GM23248 (cell line): ENCODE measurements at regions not wholly inside any gene's neighbourhood (a gene's known extent, or its start where the extent isn't known, plus 50 kb on each side); places are given as distances from the start of the nearest gene placed in this dataset.
"Not testable (repeated sequence)": the region's sequence is repeated elsewhere in the genome, so short reads cannot be mapped to it uniquely, and the experiment has no call there.

Experiments used
- DNase-seq: peaks from one replicate; pipeline ENCODE4 v3.0.0-alpha.2; 2015
- H2AFZ ChIP-seq: fragments of 200-600 bp; sonication (generic); 2 replicates; pipeline ENCODE4 v1.6.1; 2016; ENCODE audit warnings: antibody characterized with exemption
- H3F3A ChIP-seq: fragments of 200-600 bp; sonication (generic); 2 replicates; pipeline ENCODE4 v1.6.1; 2016; ENCODE audit warnings: mild to moderate bottlenecking, antibody characterized with exemption, mixed run types; ENCODE audit not compliant: insufficient read depth
- H3K27ac ChIP-seq: fragments of 200-600 bp; sonication (generic); 2 replicates; pipeline ENCODE4 v1.5.1; 2016; ENCODE audit warnings: mild to moderate bottlenecking
- H3K27me3 ChIP-seq: fragments of 200-600 bp; sonication (generic); replicated peaks from 2 replicates; pipeline ENCODE4 v1.6.1; 2016; ENCODE audit warnings: mild to moderate bottlenecking; ENCODE audit not compliant: insufficient read depth
- H3K36me3 ChIP-seq: fragments of 200-600 bp; sonication (generic); 2 replicates; pipeline ENCODE4 v1.6.1; 2016; ENCODE audit warnings: low read depth, mild to moderate bottlenecking
- H3K4me1 ChIP-seq: fragments of 200-600 bp; sonication (generic); 2 replicates; pipeline ENCODE4 v1.6.1; 2016; ENCODE audit warnings: mild to moderate bottlenecking; ENCODE audit not compliant: insufficient read depth
- H3K4me2 ChIP-seq: fragments of 200-600 bp; sonication (generic); one replicate; pipeline ENCODE4 v1.6.1; 2016; ENCODE audit warnings: mild to moderate bottlenecking; ENCODE audit not compliant: unreplicated experiment
- H3K4me3 ChIP-seq: fragments of 200-600 bp; sonication (generic); 2 replicates; pipeline ENCODE4 v1.5.1; 2016; ENCODE audit warnings: mild to moderate bottlenecking
- H3K79me2 ChIP-seq: fragments of 200-600 bp; sonication (generic); 2 replicates; pipeline ENCODE4 v1.6.1; 2016; ENCODE audit warnings: mild to moderate bottlenecking; ENCODE audit not compliant: insufficient read depth
- H3K9ac ChIP-seq: fragments of 200-600 bp; sonication (generic); 2 replicates; pipeline ENCODE4 v1.6.1; 2016; ENCODE audit warnings: mild to moderate bottlenecking
- H3K9me2 ChIP-seq: fragments of 200-600 bp; sonication (generic); 2 replicates; pipeline ENCODE4 v1.6.1; 2016; ENCODE audit warnings: mixed run types, mild to moderate bottlenecking, moderate library complexity; ENCODE audit not compliant: insufficient read depth
- H3K9me3 ChIP-seq: fragments of 200-600 bp; sonication (generic); one replicate; pipeline ENCODE4 v1.6.1; 2017; ENCODE audit warnings: low read depth
- H4K20me1 ChIP-seq: fragments of 200-600 bp; sonication (generic); 2 replicates; pipeline ENCODE4 v1.6.0; 2016; ENCODE audit not compliant: insufficient read depth
- EZH2 ChIP-seq: fragments of 200-600 bp; sonication (generic); IDR thresholded peaks from 2 replicates; pipeline ENCODE4 v1.6.1; 2018; ENCODE audit warnings: antibody characterized with exemption, mild to moderate bottlenecking; ENCODE audit not compliant: insufficient read depth, poor library complexity, severe bottlenecking
- EZH2phosphoT487 ChIP-seq: fragments of 200-600 bp; sonication (generic); IDR thresholded peaks from 2 replicates; pipeline ENCODE4 v1.6.1; 2018; ENCODE audit warnings: antibody characterized with exemption, moderate library complexity, mild to moderate bottlenecking, low read depth; ENCODE audit not compliant: insufficient read depth
- WGBS, 2 experiments: methylation state at CpG; one replicate each; pipeline ENCODE4 v1.1.6; 2015 to 2017; ENCODE audit warnings: low lambda C conversion rate in 2 of 2, low coverage in 1 of 2; ENCODE audit errors: missing lambda C conversion rate in 2 of 2; 5-methylcytosine and 5-hydroxymethylcytosine counted together
- in situ Hi-C: fragments of 300-500 bp; cut with MboI; formaldehyde crosslinking; loops from 2 replicates; pipeline ENCODE4 v1.15.0; 2020

- Histone ChIP-seq H3K4me1 (no peaks in the 10 kb centered on the region), H3K79me2 (no peaks in the 10 kb centered on the region), H3K36me3 (no peaks in the 10 kb centered on the region), H3K27ac (no peak overlapping the region), H3F3A (no peaks in the 10 kb centered on the region), H3K9me3 (peaks cover 3% of the 10 kb centered on the region), H3K9me2 (no peaks in the 10 kb centered on the region), H3K9ac (no peak overlapping the region), H3K27me3 (no peaks in the 10 kb centered on the region), H2AFZ (no peak overlapping the region), H3K4me2 (no peak overlapping the region), H3K4me3 (no peak overlapping the region), H4K20me1 (no peaks in the 10 kb centered on the region)
- in situ Hi-C loops: no loop called here
- WGBS, 2 experiments: 0% methylated on average over 1 of the region's 1 CpG
- TF ChIP-seq EZH2phosphoT487 (no peak), EZH2 (no peak)
- DNase-seq: no peak
Measured at GRCh38 chr5:91787718-91788117, 404.6 kb upstream of the ARRDC3 start.

- no peaks in the 10 kb centered on the region for H3F3A ChIP-seq
- no peaks in the 10 kb centered on the region for H3K36me3 ChIP-seq
- 8% methylated on average over 2 of the region's 2 CpGs for WGBS, 2 experiments
Measured at GRCh38 chr5:91777671-91778070, 394.6 kb upstream of the ARRDC3 start.

GRCh38 chr5:91776249-91776648, 393.1 kb upstream of the ARRDC3 start:
- H2AFZ ChIP-seq: no peak overlapping the region
- TF ChIP-seq EZH2: no peak
- no peak for TF ChIP-seq EZH2phosphoT487
- H3K27ac ChIP-seq: no peak overlapping the region
- no peak for DNase-seq
- no peaks in the 10 kb centered on the region for H3K79me2 ChIP-seq
- no peak overlapping the region for H3K4me3 ChIP-seq
- H3K9ac ChIP-seq: no peak overlapping the region
- in situ Hi-C loops: no loop called here
- no peaks in the 10 kb centered on the region for H3K27me3 ChIP-seq
- H3K9me2 ChIP-seq: no peaks in the 10 kb centered on the region
- no peak overlapping the region for H3K4me2 ChIP-seq
- H3K4me1 ChIP-seq: no peaks in the 10 kb centered on the region
- 13 to 24% methylated on average over 2 of the region's 2 CpGs for WGBS, 2 experiments
- no peaks in the 10 kb centered on the region for H4K20me1 ChIP-seq
- H3K36me3 ChIP-seq: no peaks in the 10 kb centered on the region
- no peaks in the 10 kb centered on the region for H3F3A ChIP-seq
- no peaks in the 10 kb centered on the region for H3K9me3 ChIP-seq

More at GRCh38 chr5:91777671-91778070, 394.6 kb upstream of the ARRDC3 start:
- Histone ChIP-seq H3K4me3 (no peak overlapping the region), H3K79me2 (no peaks in the 10 kb centered on the region), H3K9me3 (no peaks in the 10 kb centered on the region), H3K9ac (no peak overlapping the region), H3K27me3 (no peaks in the 10 kb centered on the region), H4K20me1 (no peaks in the 10 kb centered on the region), H3K4me2 (no peak overlapping the region), H3K4me1 (no peaks in the 10 kb centered on the region), H3K27ac (no peak overlapping the region), H2AFZ (no peak overlapping the region), H3K9me2 (no peaks in the 10 kb centered on the region)
- in situ Hi-C loops: no loop called here
- no peak for TF ChIP-seq EZH2phosphoT487
- TF ChIP-seq EZH2: no peak
- no peak for DNase-seq

GRCh38 chr5:91770400-91770799, 387.3 kb upstream of the ARRDC3 start:
- no peaks in the 10 kb centered on the region for H3K9me2 ChIP-seq
- no peak overlapping the region for H3K4me3 ChIP-seq
- H3K4me1 ChIP-seq: no peaks in the 10 kb centered on the region
- H3K9ac ChIP-seq: no peak overlapping the region
- H3K79me2 ChIP-seq: no peaks in the 10 kb centered on the region
- H2AFZ ChIP-seq: no peak overlapping the region
- H4K20me1 ChIP-seq: no peaks in the 10 kb centered on the region
- no peaks in the 10 kb centered on the region for H3K27me3 ChIP-seq
- no peak for TF ChIP-seq EZH2
- TF ChIP-seq EZH2phosphoT487: no peak
- no peak for DNase-seq
- no peaks in the 10 kb centered on the region for H3F3A ChIP-seq
- no peak overlapping the region for H3K27ac ChIP-seq
- no peaks in the 10 kb centered on the region for H3K9me3 ChIP-seq
- H3K36me3 ChIP-seq: no peaks in the 10 kb centered on the region
- 45 to 60% methylated on average over 2 of the region's 2 CpGs for WGBS, 2 experiments
- in situ Hi-C loops: no loop called here
- H3K4me2 ChIP-seq: no peak overlapping the region

- H3K4me3 ChIP-seq, H3K9me3 ChIP-seq, H3K36me3 ChIP-seq, H3K9me2 ChIP-seq, in situ Hi-C loops, H3K9ac ChIP-seq, H3K79me2 ChIP-seq, H4K20me1 ChIP-seq, H2AFZ ChIP-seq, H3K27me3 ChIP-seq, H3K4me2 ChIP-seq, H3K4me1 ChIP-seq, H3F3A ChIP-seq, H3K27ac ChIP-seq, DNase-seq: not testable (repeated sequence)
- WGBS, 2 experiments: 44 to 56% methylated on average over 4 of the region's 4 CpGs
Measured at GRCh38 chr5:91757383-91757782, 374.3 kb upstream of the ARRDC3 start.
